K562 (cell line): ENCODE measurements at regions not wholly inside any gene's neighbourhood (a gene's known extent, or its start where the extent isn't known, plus 50 kb on each side); places are given as distances from the start of the nearest gene placed in this dataset.

Source experiments
- CREB3L1 ChIP-seq: fragments of 450-650 bp; IDR thresholded peaks from 2 replicates; pipeline ENCODE4 v1.6.1; 2014; ENCODE audit warnings: low read depth, mild to moderate bottlenecking, moderate library complexity, borderline replicate concordance
- HES1 ChIP-seq: fragments of 450-650 bp; IDR thresholded peaks from 2 replicates; pipeline ENCODE4 v1.6.1; 2016; ENCODE audit warnings: low read depth, mild to moderate bottlenecking, moderate library complexity
- HEY1 ChIP-seq: fragments of 250-450 bp; sonication (Bioruptor Pico); IDR thresholded peaks from 2 replicates; pipeline ENCODE4 v1.5.0; 2020; ENCODE audit warnings: mild to moderate bottlenecking, moderate library complexity, borderline replicate concordance
- SMARCA4 ChIP-seq: fragments of 450-650 bp; IDR thresholded peaks from 2 replicates; pipeline ENCODE4 v1.6.1; 2016
- ZNF280A ChIP-seq: fragments of 450-650 bp; IDR thresholded peaks from 2 replicates; pipeline ENCODE4 v1.6.1; 2018; ENCODE audit warnings: mild to moderate bottlenecking, low read depth; ENCODE audit not compliant: partially characterized antibody
- ZNF436 ChIP-seq: fragments of 250-450, 450-650 bp; sonication (Bioruptor Pico); formaldehyde crosslinking; IDR thresholded peaks from 2 replicates; pipeline ENCODE4 v1.7.0; 2020; ENCODE audit warnings: mild to moderate bottlenecking
- ZNF79 ChIP-seq: fragments of 250-450 bp; sonication (Bioruptor Pico); IDR thresholded peaks from 2 replicates; pipeline ENCODE4 v1.4.0; 2020; ENCODE audit warnings: low read depth, mild to moderate bottlenecking, moderate library complexity

GRCh38 chr1:36560621-36561360 lies 78.1 kb upstream of the CSF3R start (continued):
- TF ChIP-seq HES1 (no peak), SMARCA4 (no peak), ZNF280A (no peak), CREB3L1 (no peak), ZNF79 (no peak), ZNF436 (CRISPR knock-in tag) (no peak), HEY1 (CRISPR knock-in tag) (no peak)
- TF ChIP-seq, all 486 proteins: peak for 0
